ENCODE measurements at regions not wholly inside any gene's neighbourhood (a gene's known extent, or its start where the extent isn't known, plus 50 kb on each side); places are given as distances from the start of the nearest gene placed in this dataset.

- intact Hi-C loops (cut with micrococcal nuclease), result no loop called here
These were observed 66.1 kb upstream of the AKT3 start for GRCh38 chr1:243916160-243916559.

GRCh38 chr1:243912347-243912746 lies 62.3 kb upstream of the AKT3 start:
- H3K27ac Mint-ChIP-seq, result peak overlapping the region; percentile 3
- peaks cover 29% of the 10 kb centered on the region for H3K27me3 Mint-ChIP-seq
- H3K36me3 Mint-ChIP-seq (ENCODE audit: low read depth), result no peaks in the 10 kb centered on the region
- H3K4me1 Mint-ChIP-seq (ENCODE audit: low read depth), result peaks cover 18% of the 10 kb centered on the region
- intact Hi-C loops (cut with micrococcal nuclease), result no loop called here
- peaks cover 9% of the 10 kb centered on the region for H3K9me3 Mint-ChIP-seq
- no peak overlapping the region for H3K4me3 Mint-ChIP-seq

More at GRCh38 chr1:243916160-243916559, 66.1 kb upstream of the AKT3 start:
- H3K27ac Mint-ChIP-seq, result no peak overlapping the region
- H3K9me3 Mint-ChIP-seq, result no peaks in the 10 kb centered on the region
- H3K36me3 Mint-ChIP-seq (ENCODE audit: low read depth), result no peaks in the 10 kb centered on the region
- H3K27me3 Mint-ChIP-seq, result peaks cover 42% of the 10 kb centered on the region
- peaks cover 27% of the 10 kb centered on the region for H3K4me1 Mint-ChIP-seq (ENCODE audit: low read depth)
- no peak overlapping the region for H3K4me3 Mint-ChIP-seq

- intact Hi-C loops (cut with micrococcal nuclease), result no loop called here
- Mint-ChIP-seq H3K4me3 (no peak overlapping the region), H3K27me3 (peaks cover 20% of the 10 kb centered on the region), H3K27ac (peak overlapping the region; percentile 76), H3K36me3 (ENCODE audit: low read depth) (no peaks in the 10 kb centered on the region), H3K9me3 (peaks cover 9% of the 10 kb centered on the region), H3K4me1 (ENCODE audit: low read depth) (peaks cover 10% of the 10 kb centered on the region)
These were observed 60.6 kb upstream of the AKT3 start for GRCh38 chr1:243910607-243911006.

GRCh38 chr1:243903895-243904294 lies 53.9 kb upstream of the AKT3 start:
- Mint-ChIP-seq H3K4me3 (no peak overlapping the region), H3K36me3 (ENCODE audit: low read depth) (no peaks in the 10 kb centered on the region), H3K27ac (no peak overlapping the region), H3K27me3 (peaks cover 19% of the 10 kb centered on the region), H3K9me3 (no peaks in the 10 kb centered on the region), H3K4me1 (ENCODE audit: low read depth) (no peaks in the 10 kb centered on the region)
- intact Hi-C loops (cut with micrococcal nuclease), result no loop called here

GRCh38 chr1:243903041-243903440 lies 53.0 kb upstream of the AKT3 start:
- no peak overlapping the region for H3K4me3 Mint-ChIP-seq
- no peaks in the 10 kb centered on the region for H3K36me3 Mint-ChIP-seq (ENCODE audit: low read depth)
- H3K27me3 Mint-ChIP-seq, result peaks cover 19% of the 10 kb centered on the region
- H3K4me1 Mint-ChIP-seq (ENCODE audit: low read depth), result no peaks in the 10 kb centered on the region
- H3K27ac Mint-ChIP-seq, result no peak overlapping the region
- no peaks in the 10 kb centered on the region for H3K9me3 Mint-ChIP-seq
- intact Hi-C loops (cut with micrococcal nuclease), result no loop called here

GRCh38 chr1:243902100-243902499 lies 52.1 kb upstream of the AKT3 start:
- no peaks in the 10 kb centered on the region for H3K36me3 Mint-ChIP-seq (ENCODE audit: low read depth)
- H3K9me3 Mint-ChIP-seq, result no peaks in the 10 kb centered on the region
- no peaks in the 10 kb centered on the region for H3K4me1 Mint-ChIP-seq (ENCODE audit: low read depth)
- intact Hi-C loops (cut with micrococcal nuclease), result no loop called here
- peaks cover 17% of the 10 kb centered on the region for H3K27me3 Mint-ChIP-seq
- no peak overlapping the region for H3K4me3 Mint-ChIP-seq
- no peak overlapping the region for H3K27ac Mint-ChIP-seq
